ENCODE measurements at regions not wholly inside any gene's neighbourhood (a gene's known extent, or its start where the extent isn't known, plus 50 kb on each side); places are given as distances from the start of the nearest gene placed in this dataset.

DNA sequence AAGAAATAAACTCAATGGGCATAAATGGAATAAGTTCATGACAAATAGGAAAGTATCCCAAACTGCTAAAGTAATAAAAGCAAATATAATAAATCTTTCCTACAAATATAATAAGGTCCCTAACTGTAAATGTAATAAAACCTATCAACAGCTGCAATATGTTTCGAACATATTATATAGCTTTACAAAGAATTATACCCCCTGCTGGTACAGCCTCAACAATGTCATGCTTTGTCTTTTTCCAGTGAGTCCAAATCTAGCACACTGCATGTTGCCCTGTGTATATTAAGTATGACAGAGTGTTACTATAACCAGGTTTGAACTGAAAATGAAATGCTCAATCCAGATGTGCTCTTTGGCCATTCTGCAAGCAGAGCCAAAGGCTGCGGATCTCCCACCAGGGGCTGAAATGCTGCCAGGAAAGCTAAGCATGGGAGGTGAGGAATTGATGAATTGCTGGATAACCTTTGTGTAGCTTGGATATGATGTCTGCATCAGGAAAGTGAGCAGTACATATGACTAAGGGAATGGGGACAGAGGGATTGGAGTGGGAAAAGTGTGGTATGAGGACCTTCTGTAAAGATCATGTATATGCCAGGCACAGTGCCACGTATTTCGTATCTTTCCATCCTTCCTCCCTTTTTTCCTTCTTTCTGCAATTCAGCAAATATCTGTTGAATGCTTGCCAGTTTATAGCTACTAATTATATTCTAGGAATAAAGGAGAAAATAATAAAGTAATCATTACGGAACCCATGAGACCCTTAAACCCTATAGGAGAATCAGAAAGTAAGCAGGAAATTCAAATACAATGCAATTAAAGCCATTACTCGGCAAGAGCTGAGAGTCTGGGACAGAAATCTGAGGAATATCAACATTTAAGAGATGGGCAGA lies 954.6 kb upstream of the LCORL start:
- TF ChIP-seq POLR2AphosphoS5 (IDR thresholded peaks at IDR 0.05) (no peak), POLR2A (IDR thresholded peaks at IDR 0.05) (no peak)
